ENCODE measurements at regions not wholly inside any gene's neighbourhood (a gene's known extent, or its start where the extent isn't known, plus 50 kb on each side); places are given as distances from the start of the nearest gene placed in this dataset.

GRCh38 chr1:106975944-106976343 lies 80.5 kb upstream of the PRMT6 start:
- H3K4me1 ChIP-seq (ENCODE audit: control insufficient read depth in 4 of 4, insufficient read depth in 4 of 4, low read length in 3 of 4), result no peaks in the 10 kb centered on the region
- no peak for DNase-seq (ENCODE audit: low spot score)
- H3K27ac ChIP-seq (ENCODE audit: low read depth in 1 of 2, low read length in 2 of 2), result no peak overlapping the region
- H3K9me3 ChIP-seq (ENCODE audit: control insufficient read depth in 4 of 4, low read length in 3 of 4), result no peaks in the 10 kb centered on the region
- peaks cover 0 to 3% (median 0%) of the 10 kb centered on the region in 4 donors for H3K27me3 ChIP-seq (ENCODE audit: control insufficient read depth in 4 of 4, insufficient read depth in 4 of 4, low read length in 3 of 4)
- no peak overlapping the region for H3K4me3 ChIP-seq (ENCODE audit: low read depth in 1 of 3, low read length in 3 of 3)
- TF ChIP-seq YY1 (IDR thresholded peaks at IDR 0.05), result no peak
- 57% methylated on average over 2 of the region's 2 CpGs for WGBS
- H3K9ac ChIP-seq (ENCODE audit: low read depth in 1 of 2, low read length in 2 of 2), result no peak overlapping the region
- H3K36me3 ChIP-seq (ENCODE audit: control insufficient read depth in 4 of 4, insufficient read depth in 3 of 4, low read depth in 1 of 4, low read length in 3 of 4), result no peaks in the 10 kb centered on the region

- Histone ChIP-seq H3K4me3 (ENCODE audit: low read depth in 1 of 3, low read length in 3 of 3) (no peak overlapping the region), H3K27me3 (ENCODE audit: control insufficient read depth in 4 of 4, insufficient read depth in 4 of 4, low read length in 3 of 4) (peaks cover 0 to 3% (median 0%) of the 10 kb centered on the region in 4 donors), H3K27ac (ENCODE audit: low read depth in 1 of 2, low read length in 2 of 2) (no peak overlapping the region), H3K36me3 (ENCODE audit: control insufficient read depth in 4 of 4, insufficient read depth in 3 of 4, low read depth in 1 of 4, low read length in 3 of 4) (no peaks in the 10 kb centered on the region), H3K9me3 (ENCODE audit: control insufficient read depth in 4 of 4, low read length in 3 of 4) (no peaks in the 10 kb centered on the region), H3K4me1 (ENCODE audit: control insufficient read depth in 4 of 4, insufficient read depth in 4 of 4, low read length in 3 of 4) (no peaks in the 10 kb centered on the region), H3K9ac (ENCODE audit: low read depth in 1 of 2, low read length in 2 of 2) (no peak overlapping the region)
- no peak for TF ChIP-seq SP1 (IDR thresholded peaks at IDR 0.05)
- no peak for TF ChIP-seq HNF4A (conservative IDR thresholded peaks at IDR 0.05)
- no peak for TF ChIP-seq RAD21 (IDR thresholded peaks at IDR 0.05)
- no peak for TF ChIP-seq YY1 (IDR thresholded peaks at IDR 0.05)
- TF ChIP-seq NR2F2 (IDR thresholded peaks at IDR 0.05), result no peak
- TF ChIP-seq JUND (IDR thresholded peaks at IDR 0.05), result no peak
- no peak for TF ChIP-seq GABPA (IDR thresholded peaks at IDR 0.05 in 1 of 2, conservative IDR thresholded peaks at IDR 0.05 in 1 of 2)
- TF ChIP-seq, protein P1, sequence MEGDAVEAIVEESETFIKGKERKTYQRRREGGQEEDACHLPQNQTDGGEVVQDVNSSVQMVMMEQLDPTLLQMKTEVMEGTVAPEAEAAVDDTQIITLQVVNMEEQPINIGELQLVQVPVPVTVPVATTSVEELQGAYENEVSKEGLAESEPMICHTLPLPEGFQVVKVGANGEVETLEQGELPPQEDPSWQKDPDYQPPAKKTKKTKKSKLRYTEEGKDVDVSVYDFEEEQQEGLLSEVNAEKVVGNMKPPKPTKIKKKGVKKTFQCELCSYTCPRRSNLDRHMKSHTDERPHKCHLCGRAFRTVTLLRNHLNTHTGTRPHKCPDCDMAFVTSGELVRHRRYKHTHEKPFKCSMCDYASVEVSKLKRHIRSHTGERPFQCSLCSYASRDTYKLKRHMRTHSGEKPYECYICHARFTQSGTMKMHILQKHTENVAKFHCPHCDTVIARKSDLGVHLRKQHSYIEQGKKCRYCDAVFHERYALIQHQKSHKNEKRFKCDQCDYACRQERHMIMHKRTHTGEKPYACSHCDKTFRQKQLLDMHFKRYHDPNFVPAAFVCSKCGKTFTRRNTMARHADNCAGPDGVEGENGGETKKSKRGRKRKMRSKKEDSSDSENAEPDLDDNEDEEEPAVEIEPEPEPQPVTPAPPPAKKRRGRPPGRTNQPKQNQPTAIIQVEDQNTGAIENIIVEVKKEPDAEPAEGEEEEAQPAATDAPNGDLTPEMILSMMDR (IDR thresholded peaks at IDR 0.05; ENCODE audit: low read depth, low read length, missing input control), result no peak
- TF ChIP-seq, protein P2, sequence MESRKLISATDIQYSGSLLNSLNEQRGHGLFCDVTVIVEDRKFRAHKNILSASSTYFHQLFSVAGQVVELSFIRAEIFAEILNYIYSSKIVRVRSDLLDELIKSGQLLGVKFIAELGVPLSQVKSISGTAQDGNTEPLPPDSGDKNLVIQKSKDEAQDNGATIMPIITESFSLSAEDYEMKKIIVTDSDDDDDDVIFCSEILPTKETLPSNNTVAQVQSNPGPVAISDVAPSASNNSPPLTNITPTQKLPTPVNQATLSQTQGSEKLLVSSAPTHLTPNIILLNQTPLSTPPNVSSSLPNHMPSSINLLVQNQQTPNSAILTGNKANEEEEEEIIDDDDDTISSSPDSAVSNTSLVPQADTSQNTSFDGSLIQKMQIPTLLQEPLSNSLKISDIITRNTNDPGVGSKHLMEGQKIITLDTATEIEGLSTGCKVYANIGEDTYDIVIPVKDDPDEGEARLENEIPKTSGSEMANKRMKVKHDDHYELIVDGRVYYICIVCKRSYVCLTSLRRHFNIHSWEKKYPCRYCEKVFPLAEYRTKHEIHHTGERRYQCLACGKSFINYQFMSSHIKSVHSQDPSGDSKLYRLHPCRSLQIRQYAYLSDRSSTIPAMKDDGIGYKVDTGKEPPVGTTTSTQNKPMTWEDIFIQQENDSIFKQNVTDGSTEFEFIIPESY (IDR thresholded peaks at IDR 0.05), result no peak
- TF ChIP-seq FOXA1 (IDR thresholded peaks at IDR 0.05), result no peak
- no peak for TF ChIP-seq REST (IDR thresholded peaks at IDR 0.05)
- no peak for TF ChIP-seq FOXA2 (IDR thresholded peaks at IDR 0.05)
- TF ChIP-seq EGR1 (IDR thresholded peaks at IDR 0.05; ENCODE audit: low read depth in 2 of 2), result no peak
- TF ChIP-seq HNF4G (IDR thresholded peaks at IDR 0.05), result no peak
- no peak for TF ChIP-seq TAF1 (conservative IDR thresholded peaks at IDR 0.05)
- TF ChIP-seq, protein P3, sequence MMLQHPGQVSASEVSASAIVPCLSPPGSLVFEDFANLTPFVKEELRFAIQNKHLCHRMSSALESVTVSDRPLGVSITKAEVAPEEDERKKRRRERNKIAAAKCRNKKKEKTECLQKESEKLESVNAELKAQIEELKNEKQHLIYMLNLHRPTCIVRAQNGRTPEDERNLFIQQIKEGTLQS (IDR thresholded peaks at IDR 0.05), result no peak
- TF ChIP-seq RXRA (IDR thresholded peaks at IDR 0.05), result no peak
- TF ChIP-seq, protein P4, sequence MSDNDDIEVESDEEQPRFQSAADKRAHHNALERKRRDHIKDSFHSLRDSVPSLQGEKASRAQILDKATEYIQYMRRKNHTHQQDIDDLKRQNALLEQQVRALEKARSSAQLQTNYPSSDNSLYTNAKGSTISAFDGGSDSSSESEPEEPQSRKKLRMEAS (IDR thresholded peaks at IDR 0.05), result no peak
- DNase-seq (ENCODE audit: low spot score), result no peak
- WGBS, result 78% methylated on average over 3 of the region's 3 CpGs
These were observed 77.8 kb upstream of the PRMT6 start for GRCh38 chr1:106978477-106979322.

All from liver (tissue), 8 donors.